HG03558 (cell line): ENCODE measurements at regions not wholly inside any gene's neighbourhood (a gene's known extent, or its start where the extent isn't known, plus 50 kb on each side); places are given as distances from the start of the nearest gene placed in this dataset.
"Not testable (repeated sequence)": the region's sequence is repeated elsewhere in the genome, so short reads cannot be mapped to it uniquely, and the experiment has no call there.

Experiments used
- ATAC-seq: cut with Tn5 transposase; IDR thresholded peaks from one replicate; pipeline ENCODE4 v1.9.1; 2021; ENCODE audit warnings: moderate number of reproducible peaks; ENCODE audit not compliant: unreplicated experiment; ENCODE audit errors: extremely low read depth

GRCh38 chr9:124124729-124125650 is 113.4 kb downstream of the LHX2 start:
- ATAC-seq = no peak

- ATAC-seq = no peak
Measured at GRCh38 chr9:124125651-124125977, 114.0 kb downstream of the LHX2 start.

- no peak for ATAC-seq
Measured at GRCh38 chr9:124126648-124127646, 115.4 kb downstream of the LHX2 start.

- no peak for ATAC-seq
Measured at GRCh38 chr9:124128568-124129166, 117.1 kb downstream of the LHX2 start.

- no peak for ATAC-seq
Measured at GRCh38 chr9:124130277-124131075, 118.9 kb downstream of the LHX2 start.

GRCh38 chr9:124131518-124131917 is 120.0 kb downstream of the LHX2 start:
- not testable (repeated sequence) for ATAC-seq

GRCh38 chr9:124132671-124133147 is 121.1 kb downstream of the LHX2 start:
- ATAC-seq = no peak

GRCh38 chr9:124133727-124134126 is 122.2 kb downstream of the LHX2 start:
- ATAC-seq = no peak

- ATAC-seq = no peak
Measured at GRCh38 chr9:124134526-124134925, 123.0 kb downstream of the LHX2 start.

GRCh38 chr9:124135813-124136365 is 121.9 kb upstream of the NEK6 start:
- ATAC-seq = no peak

- ATAC-seq = peak; percentile 71
Measured at GRCh38 chr9:124137009-124137943, 120.5 kb upstream of the NEK6 start.

- no peak for ATAC-seq
Measured at GRCh38 chr9:124137944-124138335, 119.8 kb upstream of the NEK6 start.

- ATAC-seq = no peak
Measured at GRCh38 chr9:124139001-124139400, 118.7 kb upstream of the NEK6 start.

- ATAC-seq = no peak
Measured at GRCh38 chr9:124140941-124141568, 116.7 kb upstream of the NEK6 start.

GRCh38 chr9:124144561-124145123 is 113.1 kb upstream of the NEK6 start:
- not testable (repeated sequence) for ATAC-seq

- no peak for ATAC-seq
Measured at GRCh38 chr9:124146031-124146561, 111.7 kb upstream of the NEK6 start.

GRCh38 chr9:124149992-124150391 is 107.8 kb upstream of the NEK6 start:
- ATAC-seq = no peak
